Gastroesophageal sphincter (tissue), 4 donors: ENCODE measurements at regions not wholly inside any gene's neighbourhood (a gene's known extent, or its start where the extent isn't known, plus 50 kb on each side); places are given as distances from the start of the nearest gene placed in this dataset.

Source experiments
- ATAC-seq: fragments of 150-250 bp; one replicate; pipeline ENCODE4 v1.9.1; 2016; ENCODE audit warnings: mild to moderate bottlenecking, moderate library complexity
- H3K27ac ChIP-seq, 4 donors: fragments of 200-600 bp; sonication (generic) in 3 of 4; 1 replicate in 3 of 4; 2 replicates in 1 of 4; pipeline ENCODE4 v1.5.1; 2016 to 2019
- H3K27me3 ChIP-seq: fragments of 200-600 bp; sonication (generic); one replicate; pipeline ENCODE4 v1.5.1; 2019
- H3K36me3 ChIP-seq, 2 donors: fragments of 200-600 bp; sonication (generic); one replicate each; pipeline ENCODE4 v1.5.1; 2019; ENCODE audit warnings: control low read depth in 1 of 2
- H3K4me1 ChIP-seq, 3 donors: fragments of 200-600 bp; sonication (generic); 1 replicate in 2 of 3; 2 replicates in 1 of 3; pipeline ENCODE4 v1.5.1; 2016 to 2019; ENCODE audit warnings: control low read depth in 2 of 3
- H3K4me3 ChIP-seq, 2 donors: fragments of 200-600 bp; sonication (generic); one replicate each; pipeline ENCODE4 v1.5.1; 2019; ENCODE audit warnings: mild to moderate bottlenecking in 1 of 2, moderate library complexity in 1 of 2
- H3K9me3 ChIP-seq, 3 donors: fragments of 200-600 bp; sonication (generic); one replicate each; pipeline ENCODE4 v1.5.1; 2017 to 2019; ENCODE audit warnings: control low read depth in 2 of 3
- EP300 ChIP-seq: sonication (generic); formaldehyde crosslinking; IDR thresholded peaks from one replicate; pipeline ENCODE4 v1.6.1; 2017; ENCODE audit warnings: antibody characterized with exemption, mild to moderate bottlenecking
- POLR2A ChIP-seq, 2 donors: fragments of 450-650 bp; IDR thresholded peaks; one replicate each; pipeline ENCODE4 v1.6.1; 2017; ENCODE audit warnings: antibody characterized with exemption in 2 of 2, mild to moderate bottlenecking in 2 of 2, moderate library complexity in 1 of 2
- POLR2AphosphoS5 ChIP-seq: sonication (generic); formaldehyde crosslinking; IDR thresholded peaks from one replicate; pipeline ENCODE4 v1.6.1; 2017; ENCODE audit warnings: antibody characterized with exemption
- WGBS, 2 donors: methylation state at CpG; one replicate each; pipeline ENCODE4 v1.1.5; 2018; ENCODE audit warnings: low coverage in 1 of 2; 5-methylcytosine and 5-hydroxymethylcytosine counted together
- TF ChIP-seq, protein P1 (sequence below), 4 experiments: fragments of 200-600 bp in 2 of 4; fragments of 450-650 bp in 2 of 4; sonication (generic) in 1 of 4; IDR thresholded peaks; one replicate each; pipeline ENCODE4 v1.5.1; 2017 to 2019; ENCODE audit warnings: antibody characterized with exemption in 4 of 4, mild to moderate bottlenecking in 2 of 4, moderate library complexity in 2 of 4

DNA sequence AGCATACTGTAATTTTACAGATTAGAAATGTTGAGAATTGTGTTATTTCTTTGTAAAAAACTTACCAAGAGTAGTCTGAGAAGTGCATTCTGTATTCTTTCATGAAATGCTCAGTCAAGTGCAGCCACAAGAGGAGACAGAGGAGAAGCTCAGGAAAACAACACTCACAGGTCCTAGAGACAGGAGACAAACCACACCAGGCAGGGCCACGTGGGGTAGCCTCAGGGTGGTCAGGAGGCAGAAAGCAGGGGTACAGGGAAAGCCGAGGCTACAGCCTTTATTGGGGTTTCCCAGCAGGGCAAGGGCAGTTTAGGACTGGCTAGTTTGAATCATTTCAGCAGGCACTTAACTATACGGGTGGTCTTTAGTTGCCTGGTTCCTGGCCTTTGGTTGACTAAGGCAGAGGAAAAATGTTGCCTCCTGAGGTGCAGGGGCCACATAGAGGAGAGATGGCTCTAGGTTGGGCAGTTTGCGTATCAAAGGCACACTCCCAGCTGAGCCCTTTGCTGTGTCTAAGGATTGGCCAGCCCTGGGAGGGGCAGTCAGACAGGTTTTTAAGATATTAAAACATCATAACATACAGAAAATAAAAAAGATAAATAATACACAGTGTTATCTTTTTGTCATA lies 230.9 kb upstream of the ANKRD55 start:
- H3K27me3 ChIP-seq, result no peaks in the 10 kb centered on the region
- peaks cover 0 to 14% (median 0%) of the 10 kb centered on the region in 3 donors for H3K4me1 ChIP-seq
- no peak for ATAC-seq
- TF ChIP-seq, protein P1, sequence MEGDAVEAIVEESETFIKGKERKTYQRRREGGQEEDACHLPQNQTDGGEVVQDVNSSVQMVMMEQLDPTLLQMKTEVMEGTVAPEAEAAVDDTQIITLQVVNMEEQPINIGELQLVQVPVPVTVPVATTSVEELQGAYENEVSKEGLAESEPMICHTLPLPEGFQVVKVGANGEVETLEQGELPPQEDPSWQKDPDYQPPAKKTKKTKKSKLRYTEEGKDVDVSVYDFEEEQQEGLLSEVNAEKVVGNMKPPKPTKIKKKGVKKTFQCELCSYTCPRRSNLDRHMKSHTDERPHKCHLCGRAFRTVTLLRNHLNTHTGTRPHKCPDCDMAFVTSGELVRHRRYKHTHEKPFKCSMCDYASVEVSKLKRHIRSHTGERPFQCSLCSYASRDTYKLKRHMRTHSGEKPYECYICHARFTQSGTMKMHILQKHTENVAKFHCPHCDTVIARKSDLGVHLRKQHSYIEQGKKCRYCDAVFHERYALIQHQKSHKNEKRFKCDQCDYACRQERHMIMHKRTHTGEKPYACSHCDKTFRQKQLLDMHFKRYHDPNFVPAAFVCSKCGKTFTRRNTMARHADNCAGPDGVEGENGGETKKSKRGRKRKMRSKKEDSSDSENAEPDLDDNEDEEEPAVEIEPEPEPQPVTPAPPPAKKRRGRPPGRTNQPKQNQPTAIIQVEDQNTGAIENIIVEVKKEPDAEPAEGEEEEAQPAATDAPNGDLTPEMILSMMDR (IDR thresholded peaks at IDR 0.05), result no peak
- TF ChIP-seq POLR2AphosphoS5 (no peak), POLR2A (IDR thresholded peaks at IDR 0.05) (no peak)
- H3K4me3 ChIP-seq, result no peak overlapping the region
- WGBS, 2 donors, result 96 to 100% methylated on average over 1 to 4 of the region's 4 CpGs
- H3K9me3 ChIP-seq, result no peaks in the 10 kb centered on the region
- H3K27ac ChIP-seq, result no peak overlapping the region
- H3K36me3 ChIP-seq, result no peaks in the 10 kb centered on the region

DNA sequence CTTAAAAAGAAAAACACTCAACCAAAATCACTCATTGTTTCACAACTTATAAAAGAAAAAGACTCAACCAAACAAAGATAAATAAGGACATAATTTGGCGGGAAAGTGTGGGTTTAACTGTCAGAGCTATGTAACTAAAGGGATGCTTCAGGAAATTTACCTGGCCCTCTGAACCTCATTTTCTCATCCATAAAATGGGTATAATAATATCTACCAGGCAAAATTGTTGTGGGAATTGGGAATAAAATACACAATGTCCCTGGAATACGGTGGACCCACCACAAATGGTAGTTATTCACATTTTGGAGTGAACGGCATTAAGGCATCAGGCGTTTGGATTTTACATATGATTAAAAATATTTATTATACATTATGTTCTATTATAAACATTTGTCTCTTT lies 228.5 kb upstream of the ANKRD55 start:
- no peaks in the 10 kb centered on the region for H3K36me3 ChIP-seq
- WGBS, 2 donors, result 90 to 100% methylated on average over 4 of the region's 4 CpGs
- no peaks in the 10 kb centered on the region for H3K27me3 ChIP-seq
- TF ChIP-seq POLR2A (IDR thresholded peaks at IDR 0.05), result no peak
- peaks cover 2 to 27% (median 7%) of the 10 kb centered on the region in 3 donors for H3K4me1 ChIP-seq
- no peak overlapping the region for H3K27ac ChIP-seq
- no peak overlapping the region for H3K4me3 ChIP-seq
- ATAC-seq, result no peak
- H3K9me3 ChIP-seq, result no peaks in the 10 kb centered on the region

DNA sequence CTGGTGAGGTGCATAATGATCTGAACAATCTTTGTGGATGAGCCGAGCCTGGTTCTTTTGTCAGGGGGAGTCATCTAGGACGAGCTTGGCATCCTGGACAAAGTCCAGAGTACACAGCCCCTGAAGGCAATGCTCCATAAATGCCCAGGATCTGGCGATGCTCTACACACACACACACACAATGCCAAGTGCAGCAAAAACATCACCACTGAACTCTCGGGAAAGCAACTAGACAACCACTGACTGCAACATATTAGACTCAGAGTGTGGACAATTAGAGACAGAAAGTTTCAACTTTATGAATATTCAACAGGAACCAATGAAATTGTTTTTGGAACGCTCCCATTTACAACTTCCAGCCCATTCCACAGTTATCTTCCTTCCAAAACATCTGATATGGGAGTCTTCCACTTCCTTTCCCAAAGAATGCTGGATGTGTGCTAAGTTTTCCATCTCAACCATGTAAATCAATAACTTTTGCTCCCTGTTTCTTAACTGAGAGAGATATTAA lies 227.6 kb upstream of the ANKRD55 start:
- ATAC-seq, result no peak
- TF ChIP-seq, protein P1 (IDR thresholded peaks at IDR 0.05), result no peak
- TF ChIP-seq POLR2AphosphoS5 (no peak), EP300 (no peak)
- no peaks in the 10 kb centered on the region for H3K27me3 ChIP-seq
- H3K4me3 ChIP-seq, result no peak overlapping the region
- H3K4me1 ChIP-seq, result peaks cover 2 to 24% (median 7%) of the 10 kb centered on the region in 3 donors
- no peaks in the 10 kb centered on the region for H3K9me3 ChIP-seq
- H3K36me3 ChIP-seq, result no peaks in the 10 kb centered on the region
- 33 to 41% methylated on average over 1 to 3 of the region's 5 CpGs for WGBS, 2 donors
- no peak overlapping the region for H3K27ac ChIP-seq

DNA sequence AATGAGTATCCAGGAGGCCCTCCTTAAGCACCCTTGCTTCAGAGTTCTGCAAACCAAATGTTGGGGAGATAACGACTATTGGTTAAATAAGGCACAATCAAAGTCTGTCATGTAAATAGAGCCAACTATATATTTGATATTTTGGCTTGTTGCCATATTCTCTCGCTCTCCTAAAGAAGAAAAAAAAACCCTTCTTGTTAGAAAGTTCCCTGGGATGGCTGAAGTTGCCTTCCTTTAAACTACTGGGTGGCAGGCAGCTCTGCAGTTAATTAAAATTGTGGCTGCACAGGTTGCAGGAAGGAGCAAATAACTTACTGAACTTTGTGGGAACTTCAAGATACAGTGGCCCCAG lies 227.0 kb upstream of the ANKRD55 start:
- H3K27ac ChIP-seq, result no peak overlapping the region
- no peak overlapping the region for H3K4me3 ChIP-seq
- no peaks in the 10 kb centered on the region for H3K36me3 ChIP-seq
- 60 to 73% methylated on average over 2 of the region's 2 CpGs for WGBS, 2 donors
- peaks cover 2 to 19% (median 7%) of the 10 kb centered on the region in 3 donors for H3K4me1 ChIP-seq
- no peak for ATAC-seq
- TF ChIP-seq POLR2AphosphoS5 (no peak), POLR2A (IDR thresholded peaks at IDR 0.05) (no peak), EP300 (no peak)
- no peaks in the 10 kb centered on the region for H3K9me3 ChIP-seq
- no peaks in the 10 kb centered on the region for H3K27me3 ChIP-seq

DNA sequence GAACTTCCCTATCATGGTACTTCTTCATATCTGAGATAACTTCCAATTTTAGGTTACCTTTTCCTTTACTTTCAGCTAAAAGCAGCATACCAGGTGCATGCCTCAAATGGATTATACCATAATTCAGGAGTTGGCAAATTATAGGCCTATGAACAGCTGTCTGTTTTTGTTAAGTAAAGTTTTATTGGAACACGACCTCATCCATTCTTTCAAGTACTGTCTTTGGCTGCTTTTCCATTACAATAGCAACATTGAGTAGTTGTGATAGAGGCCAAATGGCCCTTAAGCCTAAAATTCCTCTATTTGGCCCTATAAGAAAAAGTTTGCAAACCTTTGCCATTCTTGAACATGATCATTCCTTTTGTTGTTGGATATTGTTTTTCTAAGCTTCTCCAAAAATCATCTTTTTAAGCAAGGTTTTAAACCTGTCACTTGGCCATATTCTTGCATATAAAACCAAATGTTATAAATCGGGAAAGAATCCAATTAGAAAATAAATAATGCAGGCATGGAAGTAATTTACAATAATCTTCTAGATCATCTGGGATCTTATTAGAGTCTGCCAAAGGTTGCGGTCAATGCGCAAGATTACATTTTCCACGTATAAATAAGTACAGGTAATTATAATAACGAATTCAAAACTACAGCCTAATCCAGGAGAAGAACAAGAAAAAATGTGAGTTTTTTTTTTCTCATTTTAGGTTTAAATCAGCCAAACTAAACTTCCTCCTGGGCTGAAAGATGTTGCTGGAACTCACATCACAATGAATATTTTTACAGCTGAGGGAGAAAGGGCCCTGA lies 226.5 kb upstream of the ANKRD55 start:
- 72 to 82% methylated on average over 6 of the region's 6 CpGs for WGBS, 2 donors
- Histone ChIP-seq H3K9me3 (no peaks in the 10 kb centered on the region), H3K27me3 (no peaks in the 10 kb centered on the region), H3K4me3 (no peak overlapping the region), H3K27ac (no peak overlapping the region), H3K36me3 (no peaks in the 10 kb centered on the region), H3K4me1 (peaks cover 2 to 19% (median 7%) of the 10 kb centered on the region in 3 donors)
- ATAC-seq, result no peak
- no peak for TF ChIP-seq EP300
- no peak for TF ChIP-seq POLR2A (IDR thresholded peaks at IDR 0.05)
- TF ChIP-seq POLR2AphosphoS5, result no peak
- TF ChIP-seq, protein P1 (IDR thresholded peaks at IDR 0.05), result no peak
